ENCODE measurements at regions not wholly inside any gene's neighbourhood (a gene's known extent, or its start where the extent isn't known, plus 50 kb on each side); places are given as distances from the start of the nearest gene placed in this dataset.
"Not testable (repeated sequence)": the region's sequence is repeated elsewhere in the genome, so short reads cannot be mapped to it uniquely, and the experiment has no call there.

- DNase-seq (no peak), ATAC-seq (ENCODE audit: low read depth) (no peak)
- TF ChIP-seq, protein P1, sequence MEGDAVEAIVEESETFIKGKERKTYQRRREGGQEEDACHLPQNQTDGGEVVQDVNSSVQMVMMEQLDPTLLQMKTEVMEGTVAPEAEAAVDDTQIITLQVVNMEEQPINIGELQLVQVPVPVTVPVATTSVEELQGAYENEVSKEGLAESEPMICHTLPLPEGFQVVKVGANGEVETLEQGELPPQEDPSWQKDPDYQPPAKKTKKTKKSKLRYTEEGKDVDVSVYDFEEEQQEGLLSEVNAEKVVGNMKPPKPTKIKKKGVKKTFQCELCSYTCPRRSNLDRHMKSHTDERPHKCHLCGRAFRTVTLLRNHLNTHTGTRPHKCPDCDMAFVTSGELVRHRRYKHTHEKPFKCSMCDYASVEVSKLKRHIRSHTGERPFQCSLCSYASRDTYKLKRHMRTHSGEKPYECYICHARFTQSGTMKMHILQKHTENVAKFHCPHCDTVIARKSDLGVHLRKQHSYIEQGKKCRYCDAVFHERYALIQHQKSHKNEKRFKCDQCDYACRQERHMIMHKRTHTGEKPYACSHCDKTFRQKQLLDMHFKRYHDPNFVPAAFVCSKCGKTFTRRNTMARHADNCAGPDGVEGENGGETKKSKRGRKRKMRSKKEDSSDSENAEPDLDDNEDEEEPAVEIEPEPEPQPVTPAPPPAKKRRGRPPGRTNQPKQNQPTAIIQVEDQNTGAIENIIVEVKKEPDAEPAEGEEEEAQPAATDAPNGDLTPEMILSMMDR (IDR thresholded peaks at IDR 0.05), result no peak
- no peaks in the 10 kb centered on the region for H3K36me3 Mint-ChIP-seq (ENCODE audit: low read depth)
- POLR2A ChIA-PET, result no interaction called here
- H3K4me1 Mint-ChIP-seq, result no peaks in the 10 kb centered on the region
- H3K4me3 Mint-ChIP-seq, result no peak overlapping the region
- H3K9me3 Mint-ChIP-seq, result no peaks in the 10 kb centered on the region
- no peak overlapping the region for H3K27ac Mint-ChIP-seq
- CTCF ChIA-PET, result no interaction called here
- intact Hi-C loops (cut with micrococcal nuclease), result no loop called here
- no peaks in the 10 kb centered on the region for H3K27me3 Mint-ChIP-seq
These were observed 54.3 kb upstream of the NEIL3 start for GRCh38 chr4:177255359-177255758.

DNA sequence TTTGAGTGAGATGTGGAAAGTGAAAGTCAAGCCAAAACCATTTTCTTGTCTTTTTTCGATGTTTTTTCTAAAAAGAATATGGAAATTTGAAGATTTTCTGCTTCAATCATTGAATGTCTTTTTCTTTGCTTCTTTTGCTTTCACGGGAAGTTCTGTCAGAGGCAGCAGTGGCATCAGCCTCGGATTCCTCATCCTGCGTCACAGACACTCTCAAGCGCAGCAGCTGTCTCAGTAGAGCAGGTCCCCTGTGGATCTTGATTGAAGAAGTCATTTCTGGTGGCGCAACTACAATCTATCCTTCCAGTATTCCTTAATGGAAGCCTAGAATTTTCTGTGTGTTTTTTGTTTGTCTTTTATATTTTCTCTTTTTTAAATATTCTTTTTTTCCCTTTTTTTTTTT, 52.7 kb upstream of the NEIL3 start:
- no peaks in the 10 kb centered on the region for H3K27me3 Mint-ChIP-seq
- H3K4me3 Mint-ChIP-seq, result no peak overlapping the region
- CTCF ChIA-PET, result no interaction called here
- intact Hi-C loops (cut with micrococcal nuclease), result no loop called here
- no peaks in the 10 kb centered on the region for H3K36me3 Mint-ChIP-seq (ENCODE audit: low read depth)
- no peak for ATAC-seq (ENCODE audit: low read depth)
- H3K9me3 Mint-ChIP-seq, result no peaks in the 10 kb centered on the region
- no peak overlapping the region for H3K27ac Mint-ChIP-seq
- TF ChIP-seq, protein P1 (IDR thresholded peaks at IDR 0.05), result no peak
- POLR2A ChIA-PET, result no interaction called here
- DNase-seq, result no peak
- H3K4me1 Mint-ChIP-seq, result no peaks in the 10 kb centered on the region

GRCh38 chr4:177259466-177259865, 50.2 kb upstream of the NEIL3 start:
- H3K36me3 Mint-ChIP-seq (ENCODE audit: low read depth); H3K27ac Mint-ChIP-seq; DNase-seq; H3K9me3 Mint-ChIP-seq; POLR2A ChIA-PET; H3K4me3 Mint-ChIP-seq; H3K27me3 Mint-ChIP-seq; H3K4me1 Mint-ChIP-seq; ATAC-seq (ENCODE audit: low read depth); intact Hi-C loops (cut with micrococcal nuclease); CTCF ChIA-PET: not testable (repeated sequence)
